Endothelial cell of umbilical vein (primary cell): ENCODE measurements at regions not wholly inside any gene's neighbourhood (a gene's known extent, or its start where the extent isn't known, plus 50 kb on each side); places are given as distances from the start of the nearest gene placed in this dataset.

Experiments used
- BruUV-seq: library from RNA; stranded (reverse); fragments of 400-500 nt; replicated peaks from 2 replicates; lab custom pipeline; 2021; lab: Mats Ljungman, UMichigan
- CTCF ChIA-PET: fragments of 300-600, 350-600 bp; sonication (Branson Sonifier 250); formaldehyde crosslinking; loops from one replicate; lab custom pipeline; 2021; ENCODE audit warnings: antibody characterized with exemption, inconsistent platforms; lab: Charles Lee
- POLR2A ChIA-PET: fragments of 300-600, 350-600 bp; sonication (Branson Sonifier 250); formaldehyde crosslinking; loops from one replicate; lab custom pipeline; 2021; ENCODE audit warnings: antibody characterized with exemption, inconsistent platforms; lab: Charles Lee
- DNase-seq: peaks from one replicate; pipeline ENCODE4 v3.0.0-alpha.2; 2011; ENCODE audit warnings: low read depth, low spot score
- FAIRE-seq: peaks from 2 replicates; lab custom pipeline; 2011; peaks lifted over from hg19 to GRCh38; lab: Jason Lieb, UNC
- H2AFZ ChIP-seq: 2 replicates; pipeline ENCODE4 v1.6.0; 2012; ENCODE audit warnings: low read depth, low read length, control low read depth, inconsistent platforms
- H3K27ac ChIP-seq: 2 replicates; pipeline ENCODE4 v1.5.1; 2011; ENCODE audit warnings: low read depth, mild to moderate bottlenecking, control low read depth, low read length, moderate library complexity; ENCODE audit not compliant: insufficient read depth
- H3K27me3 ChIP-seq, 2 experiments: 2 replicates each; pipeline versions ENCODE4 v1.6.0 to v1.6.1; 2011; ENCODE audit warnings: low read length in 2 of 2, mixed read lengths in 1 of 2; ENCODE audit not compliant: control insufficient read depth in 2 of 2, insufficient read depth in 2 of 2
- H3K36me3 ChIP-seq, 2 experiments: 2 replicates in 1 of 2; 3 replicates in 1 of 2; pipeline ENCODE4 v1.5.1; 2011; ENCODE audit warnings: low read length in 2 of 2, mild to moderate bottlenecking in 1 of 2, moderate library complexity in 1 of 2; ENCODE audit not compliant: control insufficient read depth in 2 of 2, insufficient read depth in 2 of 2; ENCODE audit errors: extremely low read depth in 1 of 2
- H3K4me1 ChIP-seq: 3 replicates; pipeline ENCODE4 v1.5.1; 2011; ENCODE audit warnings: mild to moderate bottlenecking, low read length; ENCODE audit not compliant: control insufficient read depth, insufficient read depth; ENCODE audit errors: extremely low read depth
- H3K4me2 ChIP-seq: 2 replicates; pipeline ENCODE4 v1.6.1; 2011; ENCODE audit warnings: low read length, control low read depth, mixed read lengths; ENCODE audit not compliant: insufficient read depth
- H3K4me3 ChIP-seq, 3 experiments: fragments of 200-600 bp in 1 of 3; sonication (generic), shearing (Covaris generic) in 1 of 3; replicated peaks in 1 of 3; 2 replicates each; pipeline ENCODE4 v1.5.1; 2011 to 2016; ENCODE audit warnings: control low read depth in 3 of 3, low read length in 3 of 3, mild to moderate bottlenecking in 2 of 3, inconsistent platforms in 1 of 3, low read depth in 1 of 3, moderate library complexity in 1 of 3; ENCODE audit not compliant: insufficient read depth in 1 of 3
- H3K79me2 ChIP-seq: 2 replicates; pipeline ENCODE4 v1.6.0; 2012; ENCODE audit warnings: low read length, inconsistent platforms; ENCODE audit not compliant: control insufficient read depth, insufficient read depth
- H3K9ac ChIP-seq: replicated peaks from 2 replicates; pipeline ENCODE3; 2011; ENCODE audit warnings: low read length, control low read depth; ENCODE audit not compliant: insufficient read depth; ENCODE audit errors: extremely low read depth
- H3K9me1 ChIP-seq: replicated peaks from 3 replicates; pipeline ENCODE4 v1.6.0; 2011; ENCODE audit warnings: mild to moderate bottlenecking, low read length; ENCODE audit not compliant: control insufficient read depth, insufficient read depth; ENCODE audit errors: extremely low read depth
- H3K9me3 ChIP-seq: replicated peaks from 2 replicates; pipeline ENCODE4 v1.5.1; 2012; ENCODE audit warnings: low read length, inconsistent platforms; ENCODE audit not compliant: control insufficient read depth, insufficient read depth
- H4K20me1 ChIP-seq: replicated peaks from 2 replicates; pipeline ENCODE3; 2011; ENCODE audit warnings: mild to moderate bottlenecking, low read length; ENCODE audit not compliant: control insufficient read depth, insufficient read depth; ENCODE audit errors: extremely low read depth
- EZH2 ChIP-seq: IDR thresholded peaks from 2 replicates; pipeline ENCODE4 v1.6.1; 2012; ENCODE audit warnings: borderline replicate concordance, low read depth, mild to moderate bottlenecking, moderate library complexity, low read length, inconsistent platforms; ENCODE audit not compliant: severe bottlenecking
- FOS ChIP-seq: IDR thresholded peaks from 2 replicates; pipeline ENCODE4 v1.6.1; 2011; ENCODE audit warnings: mild to moderate bottlenecking, low read length, moderate library complexity, borderline replicate concordance; ENCODE audit not compliant: insufficient read depth
- GATA2 ChIP-seq: IDR thresholded peaks from 2 replicates; pipeline ENCODE4 v1.7.0; 2011; ENCODE audit warnings: low read depth, mild to moderate bottlenecking, moderate library complexity, mixed read lengths, low read length; ENCODE audit not compliant: insufficient read length, insufficient read depth
- JUN ChIP-seq: IDR thresholded peaks from 2 replicates; pipeline ENCODE4 v1.6.1; 2011; ENCODE audit warnings: borderline replicate concordance, low read depth; ENCODE audit not compliant: insufficient read length, insufficient read depth
- MYC ChIP-seq: IDR thresholded peaks from one replicate; pipeline ENCODE4 v1.6.1; 2011; ENCODE audit warnings: mild to moderate bottlenecking, low read depth, low read length
- POLR2A ChIP-seq: IDR thresholded peaks from 2 replicates; pipeline ENCODE4 v1.6.1; 2012; ENCODE audit warnings: low read depth, mild to moderate bottlenecking, control low read depth, low read length
- POLR2AphosphoS5 ChIP-seq: IDR thresholded peaks from 2 replicates; pipeline ENCODE4 v1.6.1; 2012; ENCODE audit warnings: low read depth, mild to moderate bottlenecking, control low read depth, low read length, moderate library complexity; ENCODE audit not compliant: insufficient read depth
- dilution Hi-C: fragments of 300-500 bp; cut with MboI; formaldehyde crosslinking; loops from one replicate; pipeline ENCODE4 v1.15.0; 2019; ENCODE audit warnings: low sequenced_read_pairs; ENCODE audit not compliant: extremely low pct_ligation_motif_present
- intact Hi-C: fragments of 100-400 bp; cut with micrococcal nuclease; formaldehyde crosslinking; loops from one replicate; pipeline ENCODE4 v1.10.0; 2022
- TF ChIP-seq, protein P1 (sequence below), 2 donors: IDR thresholded peaks; 1 replicate in 1 of 2; 2 replicates in 1 of 2; pipeline ENCODE4 v1.5.1; 2011; ENCODE audit warnings: low read length in 2 of 2, mild to moderate bottlenecking in 2 of 2, moderate library complexity in 2 of 2, control low read depth in 1 of 2, inconsistent platforms in 1 of 2, low read depth in 1 of 2; ENCODE audit not compliant: insufficient read depth in 1 of 2; ENCODE audit errors: extremely low read depth in 1 of 2
- TF ChIP-seq, protein P2 (sequence below): IDR thresholded peaks from 2 replicates; pipeline ENCODE4 v1.6.1; 2011; ENCODE audit not compliant: insufficient read depth, insufficient read length

DNA sequence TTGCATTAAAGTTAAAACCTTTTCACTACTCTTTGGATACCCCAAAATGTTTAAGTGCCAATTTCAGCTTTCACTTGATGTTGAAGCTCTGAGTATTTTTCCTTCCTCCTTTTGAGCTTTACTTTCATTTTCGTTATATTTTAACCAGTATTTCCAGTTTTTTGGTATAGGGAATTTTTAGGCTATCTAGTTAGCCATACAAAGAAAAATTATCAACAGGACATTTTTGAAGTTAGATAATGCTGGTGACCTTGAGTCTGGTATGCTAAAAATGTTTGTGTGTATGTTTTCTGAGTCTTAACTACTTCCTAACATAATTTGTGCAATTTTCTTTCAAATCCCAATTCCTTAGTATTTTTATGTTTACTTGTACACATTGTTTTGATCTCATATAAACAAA lies 284.8 kb downstream of the OTOL1 start:
- intact Hi-C loops, result no loop called here
- Histone ChIP-seq H3K27me3 (no peaks in the 10 kb centered on the region), H3K9me1 (no peaks in the 10 kb centered on the region), H3K36me3 (no peaks in the 10 kb centered on the region), H3K4me2 (no peak overlapping the region), H2AFZ (no peak overlapping the region), H3K9ac (no peak overlapping the region), H3K27ac (no peak overlapping the region), H4K20me1 (no peaks in the 10 kb centered on the region), H3K4me3 (no peak overlapping the region), H3K4me1 (no peaks in the 10 kb centered on the region), H3K9me3 (peaks cover 2% of the 10 kb centered on the region), H3K79me2 (no peaks in the 10 kb centered on the region)
- FAIRE-seq (no peak), DNase-seq (no peak)
- ChIA-PET CTCF (no interaction called here), POLR2A (no interaction called here)
- TF ChIP-seq POLR2AphosphoS5 (no peak), POLR2A (no peak), JUN (no peak), EZH2 (no peak), MYC (no peak), FOS (no peak), GATA2 (no peak)
- TF ChIP-seq, protein P1, sequence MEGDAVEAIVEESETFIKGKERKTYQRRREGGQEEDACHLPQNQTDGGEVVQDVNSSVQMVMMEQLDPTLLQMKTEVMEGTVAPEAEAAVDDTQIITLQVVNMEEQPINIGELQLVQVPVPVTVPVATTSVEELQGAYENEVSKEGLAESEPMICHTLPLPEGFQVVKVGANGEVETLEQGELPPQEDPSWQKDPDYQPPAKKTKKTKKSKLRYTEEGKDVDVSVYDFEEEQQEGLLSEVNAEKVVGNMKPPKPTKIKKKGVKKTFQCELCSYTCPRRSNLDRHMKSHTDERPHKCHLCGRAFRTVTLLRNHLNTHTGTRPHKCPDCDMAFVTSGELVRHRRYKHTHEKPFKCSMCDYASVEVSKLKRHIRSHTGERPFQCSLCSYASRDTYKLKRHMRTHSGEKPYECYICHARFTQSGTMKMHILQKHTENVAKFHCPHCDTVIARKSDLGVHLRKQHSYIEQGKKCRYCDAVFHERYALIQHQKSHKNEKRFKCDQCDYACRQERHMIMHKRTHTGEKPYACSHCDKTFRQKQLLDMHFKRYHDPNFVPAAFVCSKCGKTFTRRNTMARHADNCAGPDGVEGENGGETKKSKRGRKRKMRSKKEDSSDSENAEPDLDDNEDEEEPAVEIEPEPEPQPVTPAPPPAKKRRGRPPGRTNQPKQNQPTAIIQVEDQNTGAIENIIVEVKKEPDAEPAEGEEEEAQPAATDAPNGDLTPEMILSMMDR (IDR thresholded peaks at IDR 0.05; ENCODE audit: extremely low read depth in 1 of 2, insufficient read depth in 1 of 2, low read depth in 1 of 2, low read length in 2 of 2), result no peak
- TF ChIP-seq, protein P2, sequence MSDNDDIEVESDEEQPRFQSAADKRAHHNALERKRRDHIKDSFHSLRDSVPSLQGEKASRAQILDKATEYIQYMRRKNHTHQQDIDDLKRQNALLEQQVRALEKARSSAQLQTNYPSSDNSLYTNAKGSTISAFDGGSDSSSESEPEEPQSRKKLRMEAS, result no peak
- no TSS peak for BruUV-seq
- dilution Hi-C loops, result no loop called here
